ENCODE measurements at regions not wholly inside any gene's neighbourhood (a gene's known extent, or its start where the extent isn't known, plus 50 kb on each side); places are given as distances from the start of the nearest gene placed in this dataset.
A peak's percentile ranks its signal among the peaks of the same experiment; 100 is the strongest.

- ChIA-PET POLR2A (ENCODE audit: partially characterized antibody) (interaction anchor here (1.0 kb wide), 1 partner anchor 14 kb away, joined by 4 read pairs; no protein-coding TSS in a partner anchor), CTCF (ENCODE audit: partially characterized antibody) (interaction anchor here (1.1 to 1.3 kb wide), 2 partner anchors 60 to 63 kb away, joined by 3 read pairs; no protein-coding TSS in a partner anchor)
- Histone ChIP-seq H2BK12ac (ENCODE audit: low read depth, low read length) (no peak overlapping the region), H3K56ac (replicated peaks; ENCODE audit: insufficient read length, low read depth, low read length) (no peak overlapping the region), H3K4me3 (ENCODE audit: extremely low read depth in 1 of 4, insufficient read depth in 2 of 4, low read depth in 3 of 4, low read length in 4 of 4) (no peak overlapping the region), H3K18ac (ENCODE audit: extremely low read depth, low read length) (no peak overlapping the region), H3K27ac (ENCODE audit: low read depth, low read length) (no peak overlapping the region), H3K79me1 (ENCODE audit: low read depth, low read length) (no peaks in the 10 kb centered on the region), H4K20me1 (replicated peaks in 1 of 2; ENCODE audit: control insufficient read depth in 1 of 2, insufficient read depth in 2 of 2, low read length in 2 of 2) (no peaks in the 10 kb centered on the region), H2AFZ (ENCODE audit: low read length) (no peak overlapping the region), H3K79me2 (ENCODE audit: control insufficient read depth in 1 of 2, insufficient read depth in 2 of 2, low read length in 2 of 2) (no peaks in the 10 kb centered on the region), H3K9ac (replicated peaks in 1 of 4; ENCODE audit: extremely low read depth in 1 of 4, low read depth in 3 of 4, low read length in 3 of 4) (no peak overlapping the region), H3K4me1 (replicated peaks in 1 of 4; ENCODE audit: control insufficient read depth in 3 of 4, insufficient read depth in 4 of 4, low read length in 3 of 4) (peaks cover 0 to 2% (median 0%) of the 10 kb centered on the region in 4 experiments; a peak in 1 of 7 replicates), H3K23me2 (ENCODE audit: low read depth, low read length) (no peaks in the 10 kb centered on the region), H2BK20ac (ENCODE audit: low read length) (no peak overlapping the region), H3K14ac (ENCODE audit: insufficient read length) (no peak overlapping the region), H2BK5ac (ENCODE audit: low read depth, low read length) (no peak overlapping the region), H4K8ac (ENCODE audit: extremely low read depth, insufficient read depth, low read length) (no peak overlapping the region), H3K4me2 (ENCODE audit: insufficient read depth in 1 of 2, low read depth in 2 of 2, low read length in 2 of 2) (no peak overlapping the region), H3K36me3 (ENCODE audit: control insufficient read depth in 2 of 4, insufficient read depth in 4 of 4, low read length in 3 of 4) (no peaks in the 10 kb centered on the region), H3K9me3 (ENCODE audit: insufficient read depth in 2 of 2, low read depth in 1 of 2, low read length in 1 of 2) (no peaks in the 10 kb centered on the region), H3K27me3 (replicated peaks in 1 of 4; ENCODE audit: control insufficient read depth in 3 of 4, extremely low read depth in 1 of 4, insufficient read depth in 3 of 4, low read length in 3 of 4) (no peaks in the 10 kb centered on the region), H4K91ac (replicated peaks; ENCODE audit: insufficient read length, low read length) (no peak overlapping the region), H4K5ac (ENCODE audit: insufficient read length, low read depth, low read length) (no peak overlapping the region), H3K4ac (replicated peaks; ENCODE audit: insufficient read length, low read depth, low read length) (no peak overlapping the region), H2BK120ac (replicated peaks; ENCODE audit: low read depth, low read length) (no peak overlapping the region), H2AK5ac (ENCODE audit: low read depth, low read length) (no peak overlapping the region), H2BK15ac (ENCODE audit: low read length) (no peak overlapping the region), H3K23ac (ENCODE audit: insufficient read length) (no peak overlapping the region)
- DNase-seq (ENCODE audit: low read depth in 1 of 2, low spot score in 2 of 2): peak in 1 of 2 experiments; percentile 33
- 94% methylated on average over 4 of the region's 4 CpGs; no CpG with 5 or more reads in 1 of the 2 experiments for WGBS, 2 experiments (ENCODE audit: extremely low coverage in 1 of 2, insufficient coverage in 1 of 2, insufficient read length in 1 of 2, insufficient replicate concordance in 2 of 2, low coverage in 1 of 2, low lambda C conversion rate in 2 of 2, missing lambda C conversion rate in 1 of 2)
- no peak for FAIRE-seq
- TF ChIP-seq CHD1 (IDR thresholded peaks at IDR 0.05; ENCODE audit: low read depth, low read length) (no peak), SIN3A (conservative IDR thresholded peaks at IDR 0.05 in 1 of 2, IDR thresholded peaks at IDR 0.05 in 1 of 2; ENCODE audit: low read depth in 1 of 2, low read length in 2 of 2) (no peak), SP2 (IDR thresholded peaks at IDR 0.05; ENCODE audit: low read length) (no peak), GTF2F1 (IDR thresholded peaks at IDR 0.05; ENCODE audit: borderline replicate concordance, low read depth, low read length) (no peak), SAP30 (IDR thresholded peaks at IDR 0.05; ENCODE audit: insufficient read depth, insufficient replicate concordance, low read length) (no peak), EZH2 (IDR thresholded peaks at IDR 0.05; ENCODE audit: low read depth, low read length, severe bottlenecking) (no peak), CBX8 (IDR thresholded peaks at IDR 0.05; ENCODE audit: borderline replicate concordance, low read depth, low read length) (no peak), ZNF274 (IDR thresholded peaks at IDR 0.05; ENCODE audit: borderline replicate concordance, extremely low read depth, low read length) (no peak), USF2 (IDR thresholded peaks at IDR 0.05; ENCODE audit: low read length) (no peak), RFX5 (IDR thresholded peaks at IDR 0.05; ENCODE audit: borderline replicate concordance, low read depth, low read length) (no peak), HDAC6 (IDR thresholded peaks at IDR 0.05; ENCODE audit: low read depth, low read length) (no peak), SIRT6 (IDR thresholded peaks at IDR 0.05; ENCODE audit: low read length) (no peak), TAF7 (optimal IDR thresholded peaks at IDR 0.05; ENCODE audit: borderline replicate concordance, low read depth, low read length) (no peak), EGR1 (IDR thresholded peaks at IDR 0.05; ENCODE audit: borderline replicate concordance, low read depth, low read length) (no peak)
Measured at GRCh38 chr5:135629666-135630065, 50.9 kb upstream of the CXCL14 start.

Data from H1 (cell line).